Neural cell (in vitro differentiated cells): ENCODE measurements at regions not wholly inside any gene's neighbourhood (a gene's known extent, or its start where the extent isn't known, plus 50 kb on each side); places are given as distances from the start of the nearest gene placed in this dataset.

Source experiments
- EP300 ChIP-seq: fragments of 450-650 bp; conservative IDR thresholded peaks from 2 replicates; pipeline ENCODE4 v1.6.1; 2014; ENCODE audit warnings: antibody characterized with exemption, mild to moderate bottlenecking, moderate library complexity; ENCODE audit not compliant: poor library complexity, severe bottlenecking
- EZH2 ChIP-seq: fragments of 200-600, 300-800 bp; shearing (Covaris generic), sonication (generic); IDR thresholded peaks from 2 replicates; pipeline ENCODE4 v1.6.1; 2014; ENCODE audit warnings: antibody characterized with exemption, low read length, borderline replicate concordance, mild to moderate bottlenecking; ENCODE audit not compliant: insufficient read depth, poor library complexity, severe bottlenecking
- MXI1 ChIP-seq: fragments of 450-650 bp; conservative IDR thresholded peaks from 2 replicates; pipeline ENCODE4 v1.6.1; 2014; ENCODE audit warnings: antibody characterized with exemption, mild to moderate bottlenecking; ENCODE audit not compliant: poor library complexity, severe bottlenecking
- POLR2AphosphoS5 ChIP-seq: IDR thresholded peaks from 2 replicates; pipeline ENCODE4 v1.6.1; 2012
- SMC3 ChIP-seq: fragments of 450-650 bp; conservative IDR thresholded peaks from 2 replicates; pipeline ENCODE4 v1.6.1; 2014; ENCODE audit warnings: antibody characterized with exemption, mild to moderate bottlenecking, moderate library complexity; ENCODE audit not compliant: poor library complexity
- TF ChIP-seq, protein P1 (sequence below): fragments of 450-650 bp; IDR thresholded peaks from 2 replicates; pipeline ENCODE4 v1.5.1; 2014; ENCODE audit warnings: antibody characterized with exemption, mild to moderate bottlenecking, moderate library complexity; ENCODE audit not compliant: poor library complexity, severe bottlenecking
- TF ChIP-seq, protein P2 (sequence below): IDR thresholded peaks from 2 replicates; pipeline ENCODE4 v1.6.1; 2012; ENCODE audit warnings: borderline replicate concordance

DNA sequence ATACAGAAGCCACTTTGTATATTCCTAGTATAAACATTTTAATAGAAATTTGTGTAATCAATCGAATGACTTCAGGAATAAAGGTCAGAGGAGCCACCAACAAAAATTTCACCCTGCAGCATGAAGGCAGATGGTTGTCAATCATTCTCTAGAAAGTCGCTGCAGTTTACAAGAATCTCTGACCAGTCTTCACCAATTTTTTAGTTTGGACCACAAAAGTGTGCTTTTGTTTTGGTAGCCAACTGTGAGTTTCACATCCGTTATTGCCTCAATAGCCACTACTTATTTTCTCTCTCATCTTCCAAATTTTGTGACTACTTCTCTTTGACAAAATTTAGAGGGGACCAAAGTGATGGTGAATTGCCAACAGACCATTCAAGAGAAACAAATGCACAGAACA, 1155.6 kb downstream of the AMY1C start:
- TF ChIP-seq POLR2AphosphoS5 = no peak
- no peak for TF ChIP-seq SMC3
- TF ChIP-seq MXI1 = no peak
- TF ChIP-seq, protein P1, sequence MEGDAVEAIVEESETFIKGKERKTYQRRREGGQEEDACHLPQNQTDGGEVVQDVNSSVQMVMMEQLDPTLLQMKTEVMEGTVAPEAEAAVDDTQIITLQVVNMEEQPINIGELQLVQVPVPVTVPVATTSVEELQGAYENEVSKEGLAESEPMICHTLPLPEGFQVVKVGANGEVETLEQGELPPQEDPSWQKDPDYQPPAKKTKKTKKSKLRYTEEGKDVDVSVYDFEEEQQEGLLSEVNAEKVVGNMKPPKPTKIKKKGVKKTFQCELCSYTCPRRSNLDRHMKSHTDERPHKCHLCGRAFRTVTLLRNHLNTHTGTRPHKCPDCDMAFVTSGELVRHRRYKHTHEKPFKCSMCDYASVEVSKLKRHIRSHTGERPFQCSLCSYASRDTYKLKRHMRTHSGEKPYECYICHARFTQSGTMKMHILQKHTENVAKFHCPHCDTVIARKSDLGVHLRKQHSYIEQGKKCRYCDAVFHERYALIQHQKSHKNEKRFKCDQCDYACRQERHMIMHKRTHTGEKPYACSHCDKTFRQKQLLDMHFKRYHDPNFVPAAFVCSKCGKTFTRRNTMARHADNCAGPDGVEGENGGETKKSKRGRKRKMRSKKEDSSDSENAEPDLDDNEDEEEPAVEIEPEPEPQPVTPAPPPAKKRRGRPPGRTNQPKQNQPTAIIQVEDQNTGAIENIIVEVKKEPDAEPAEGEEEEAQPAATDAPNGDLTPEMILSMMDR = no peak
- TF ChIP-seq EP300 = no peak
- TF ChIP-seq, protein P2, sequence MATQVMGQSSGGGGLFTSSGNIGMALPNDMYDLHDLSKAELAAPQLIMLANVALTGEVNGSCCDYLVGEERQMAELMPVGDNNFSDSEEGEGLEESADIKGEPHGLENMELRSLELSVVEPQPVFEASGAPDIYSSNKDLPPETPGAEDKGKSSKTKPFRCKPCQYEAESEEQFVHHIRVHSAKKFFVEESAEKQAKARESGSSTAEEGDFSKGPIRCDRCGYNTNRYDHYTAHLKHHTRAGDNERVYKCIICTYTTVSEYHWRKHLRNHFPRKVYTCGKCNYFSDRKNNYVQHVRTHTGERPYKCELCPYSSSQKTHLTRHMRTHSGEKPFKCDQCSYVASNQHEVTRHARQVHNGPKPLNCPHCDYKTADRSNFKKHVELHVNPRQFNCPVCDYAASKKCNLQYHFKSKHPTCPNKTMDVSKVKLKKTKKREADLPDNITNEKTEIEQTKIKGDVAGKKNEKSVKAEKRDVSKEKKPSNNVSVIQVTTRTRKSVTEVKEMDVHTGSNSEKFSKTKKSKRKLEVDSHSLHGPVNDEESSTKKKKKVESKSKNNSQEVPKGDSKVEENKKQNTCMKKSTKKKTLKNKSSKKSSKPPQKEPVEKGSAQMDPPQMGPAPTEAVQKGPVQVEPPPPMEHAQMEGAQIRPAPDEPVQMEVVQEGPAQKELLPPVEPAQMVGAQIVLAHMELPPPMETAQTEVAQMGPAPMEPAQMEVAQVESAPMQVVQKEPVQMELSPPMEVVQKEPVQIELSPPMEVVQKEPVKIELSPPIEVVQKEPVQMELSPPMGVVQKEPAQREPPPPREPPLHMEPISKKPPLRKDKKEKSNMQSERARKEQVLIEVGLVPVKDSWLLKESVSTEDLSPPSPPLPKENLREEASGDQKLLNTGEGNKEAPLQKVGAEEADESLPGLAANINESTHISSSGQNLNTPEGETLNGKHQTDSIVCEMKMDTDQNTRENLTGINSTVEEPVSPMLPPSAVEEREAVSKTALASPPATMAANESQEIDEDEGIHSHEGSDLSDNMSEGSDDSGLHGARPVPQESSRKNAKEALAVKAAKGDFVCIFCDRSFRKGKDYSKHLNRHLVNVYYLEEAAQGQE = no peak
- no peak for TF ChIP-seq EZH2
